GM12878 (cell line): ENCODE measurements at regions not wholly inside any gene's neighbourhood (a gene's known extent, or its start where the extent isn't known, plus 50 kb on each side); places are given as distances from the start of the nearest gene placed in this dataset.

Experiments used
- ATAC-seq: fragments of 200-7000 bp; cut with Tn5 transposase; 3 replicates; pipeline ENCODE4 v1.9.1; 2020; ENCODE audit warnings: mild to moderate bottlenecking, moderate library complexity
- BruUV-seq: library from RNA; stranded (reverse); fragments of 400-500 nt; replicated peaks from 2 replicates; lab custom pipeline; 2021; lab: Mats Ljungman, UMichigan
- CTCF ChIA-PET: fragments of 300-600 bp; sonication (Branson Sonifier 250); formaldehyde crosslinking; extraction: SDS; loops from one replicate; lab custom pipeline; 2021; ENCODE audit warnings: inconsistent platforms; lab: Yijun Ruan, JAX
- POLR2A ChIA-PET: fragments of 350-600 bp; formaldehyde crosslinking; extraction: SDS; loops from one replicate; lab custom pipeline; 2021; ENCODE audit warnings: inconsistent platforms; lab: Charles Lee
- RAD21 ChIA-PET: fragments of 300-600 bp; sonication (Branson Sonifier 250); formaldehyde crosslinking; loops from one replicate; lab custom pipeline; 2023; ENCODE audit warnings: antibody characterized with exemption; ENCODE audit not compliant: unreplicated experiment; lab: Charles Lee
- SMC1A ChIA-PET: fragments of 300-600 bp; sonication (Branson Sonifier 250); formaldehyde crosslinking; loops from one replicate; lab custom pipeline; 2023; ENCODE audit not compliant: unreplicated experiment, uncharacterized antibody; lab: Charles Lee
- DNase-seq: peaks from one replicate; pipeline ENCODE4 v3.0.0-alpha.2; 2011; ENCODE audit warnings: low read depth, low spot score
- FAIRE-seq: peaks from 3 replicates; lab custom pipeline; 2011; peaks lifted over from hg19 to GRCh38; lab: Jason Lieb, UNC
- H2AFZ ChIP-seq: 2 replicates; pipeline ENCODE4 v1.6.0; 2011; ENCODE audit warnings: low read depth, low read length, control low read depth; ENCODE audit not compliant: control insufficient read depth
- H3K27ac ChIP-seq: 2 replicates; pipeline ENCODE4 v1.5.1; 2011; ENCODE audit warnings: control low read depth; ENCODE audit not compliant: control insufficient read depth, insufficient read depth
- H3K27me3 ChIP-seq, 2 experiments: replicated peaks in 1 of 2; 2 replicates each; pipeline versions ENCODE4 v1.6.0 to v1.6.1; 2011; ENCODE audit warnings: low read length in 1 of 2; ENCODE audit not compliant: control insufficient read depth in 2 of 2, insufficient read depth in 2 of 2
- H3K36me3 ChIP-seq, 2 experiments: 2 replicates each; pipeline ENCODE4 v1.5.1; 2011; ENCODE audit warnings: low read length in 1 of 2; ENCODE audit not compliant: control insufficient read depth in 2 of 2, insufficient read depth in 2 of 2
- H3K4me1 ChIP-seq: 2 replicates; pipeline ENCODE4 v1.6.1; 2011; ENCODE audit warnings: mild to moderate bottlenecking, low read length, moderate library complexity, mixed read lengths; ENCODE audit not compliant: control insufficient read depth, insufficient read depth
- H3K4me2 ChIP-seq: 2 replicates; pipeline ENCODE4 v1.6.0; 2011; ENCODE audit warnings: control low read depth; ENCODE audit not compliant: control insufficient read depth, insufficient read depth
- H3K4me3 ChIP-seq: fragments of 200-600 bp; sonication (generic); 2 replicates; pipeline ENCODE4 v1.5.1; 2016
- H3K79me2 ChIP-seq: 2 replicates; pipeline ENCODE4 v1.6.0; 2011; ENCODE audit warnings: low read length; ENCODE audit not compliant: control insufficient read depth, insufficient read depth
- H3K9ac ChIP-seq: 2 replicates; pipeline ENCODE4 v1.8.0; 2011; ENCODE audit warnings: low read length, control low read depth, mixed read lengths; ENCODE audit not compliant: control insufficient read depth, insufficient read depth
- H3K9me3 ChIP-seq: replicated peaks from 3 replicates; pipeline ENCODE4 v1.5.1; 2011; ENCODE audit warnings: mild to moderate bottlenecking, low read length; ENCODE audit not compliant: control insufficient read depth, insufficient read depth
- H4K20me1 ChIP-seq: 2 replicates; pipeline ENCODE4 v1.6.0; 2011; ENCODE audit not compliant: control insufficient read depth, insufficient read depth
- CBFB ChIP-seq: IDR thresholded peaks from 2 replicates; pipeline ENCODE4 v1.6.1; 2016; ENCODE audit warnings: antibody characterized with exemption, low read depth
- CBX3 ChIP-seq: fragments of 200-600 bp; sonication (generic); IDR thresholded peaks from 2 replicates; pipeline ENCODE4 v1.6.1; 2016; ENCODE audit warnings: low read depth, borderline replicate concordance
- E4F1 ChIP-seq: fragments of 450-650 bp; IDR thresholded peaks from 2 replicates; pipeline ENCODE4 v1.6.1; 2018; ENCODE audit warnings: borderline replicate concordance, mild to moderate bottlenecking; ENCODE audit not compliant: partially characterized antibody
- FOXM1 ChIP-seq: IDR thresholded peaks from 2 replicates; pipeline ENCODE4 v1.6.1; 2012; ENCODE audit warnings: low read depth, mild to moderate bottlenecking, inconsistent platforms, low read length, moderate library complexity
- PML ChIP-seq: IDR thresholded peaks from 2 replicates; pipeline ENCODE4 v1.6.1; 2012; ENCODE audit warnings: low read length, inconsistent platforms
- RBBP5 ChIP-seq: fragments of 200-600 bp; sonication (generic); conservative IDR thresholded peaks from 2 replicates; pipeline ENCODE4 v1.6.1; 2016
- SIX5 ChIP-seq: IDR thresholded peaks from 2 replicates; pipeline ENCODE4 v1.6.1; 2011; ENCODE audit warnings: mild to moderate bottlenecking, low read depth, low read length, moderate library complexity; ENCODE audit not compliant: severe bottlenecking
- SMC3 ChIP-seq: IDR thresholded peaks from 2 replicates; pipeline ENCODE4 v1.6.1; 2011; ENCODE audit warnings: low read length, improper control_type of control experiment, borderline replicate concordance
- STAT1 ChIP-seq: fragments of 450-650 bp; conservative IDR thresholded peaks from 2 replicates; pipeline ENCODE4 v1.6.1; 2014; ENCODE audit warnings: antibody characterized with exemption, mild to moderate bottlenecking
- TARDBP ChIP-seq: IDR thresholded peaks from 2 replicates; pipeline ENCODE4 v1.6.1; 2016; ENCODE audit warnings: borderline replicate concordance
- ZNF384 ChIP-seq: IDR thresholded peaks from 2 replicates; pipeline ENCODE4 v1.6.1; 2012; ENCODE audit warnings: low read depth, mild to moderate bottlenecking, low read length, improper control_type of control experiment, borderline replicate concordance
- in situ Hi-C: fragments of 300-500 bp; cut with MboI; formaldehyde crosslinking; loops from 9 replicates; pipeline ENCODE4 v1.14.3; 2018; ENCODE audit warnings: mixed read lengths
- intact Hi-C: fragments of 100-400 bp; cut with micrococcal nuclease; formaldehyde crosslinking; loops from one replicate; pipeline ENCODE4 v1.14.2; 2022; ENCODE audit not compliant: unreplicated experiment

DNA sequence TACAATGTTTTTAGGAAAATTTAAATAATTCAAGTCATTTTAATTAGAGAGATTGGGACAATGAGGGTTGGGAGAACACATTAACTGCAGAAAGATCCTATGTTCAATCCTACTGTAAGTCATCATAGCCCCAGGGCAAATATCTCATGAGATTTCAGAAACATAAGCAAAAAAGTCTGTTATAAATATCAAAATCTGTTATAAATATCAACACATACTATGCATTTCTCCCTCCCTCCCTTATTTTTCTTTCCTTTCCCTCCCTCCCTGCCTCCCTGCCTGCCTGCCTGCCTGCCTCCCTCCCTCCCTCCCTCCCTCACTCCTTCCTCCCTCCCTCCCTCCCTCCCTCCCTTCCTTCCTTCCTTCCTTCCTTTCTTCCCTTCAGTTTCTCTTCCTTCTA lies 267.3 kb upstream of the SASH1 start:
- Histone ChIP-seq H3K4me1 (no peaks in the 10 kb centered on the region), H3K9ac (no peak overlapping the region), H3K4me2 (no peak overlapping the region), H3K27ac (no peak overlapping the region), H3K4me3 (no peak overlapping the region), H3K36me3 (no peaks in the 10 kb centered on the region), H3K79me2 (no peaks in the 10 kb centered on the region), H4K20me1 (no peaks in the 10 kb centered on the region), H3K9me3 (no peaks in the 10 kb centered on the region), H2AFZ (no peak overlapping the region), H3K27me3 (no peaks in the 10 kb centered on the region)
- TF ChIP-seq FOXM1 (no peak), CBFB (no peak), E4F1 (no peak), SMC3 (no peak), STAT1 (no peak), CBX3 (no peak), TARDBP (no peak), SIX5 (no peak), PML (no peak), ZNF384 (no peak), RBBP5 (no peak)
- CTCF ChIA-PET, result no interaction called here
- RAD21 ChIA-PET, result no interaction called here
- SMC1A ChIA-PET, result no interaction called here
- BruUV-seq, result no TSS peak
- no peak for DNase-seq
- in situ Hi-C loops (no loop called here), intact Hi-C loops (no loop called here)
- FAIRE-seq, result no peak
- ATAC-seq, result no peak
- POLR2A ChIA-PET, result no interaction called here
